GM12865 (cell line): ENCODE measurements at regions not wholly inside any gene's neighbourhood (a gene's known extent, or its start where the extent isn't known, plus 50 kb on each side); places are given as distances from the start of the nearest gene placed in this dataset.
A peak's percentile ranks its signal among the peaks of the same experiment; 100 is the strongest.

ENCODE experiments used
- DNase-seq: peaks from one replicate; pipeline ENCODE4 v3.0.0; 2010; ENCODE audit warnings: low read depth
- H3K4me3 ChIP-seq: 2 replicates; pipeline ENCODE4 v1.5.1; 2011; ENCODE audit warnings: mild to moderate bottlenecking, low read depth, low read length, control low read depth
- TF ChIP-seq, protein P1 (sequence below): IDR thresholded peaks from 2 replicates; pipeline ENCODE4 v1.5.1; 2011; ENCODE audit warnings: low read length, control low read depth, low read depth, inconsistent platforms; ENCODE audit not compliant: insufficient read depth; ENCODE audit errors: missing control alignments

DNA sequence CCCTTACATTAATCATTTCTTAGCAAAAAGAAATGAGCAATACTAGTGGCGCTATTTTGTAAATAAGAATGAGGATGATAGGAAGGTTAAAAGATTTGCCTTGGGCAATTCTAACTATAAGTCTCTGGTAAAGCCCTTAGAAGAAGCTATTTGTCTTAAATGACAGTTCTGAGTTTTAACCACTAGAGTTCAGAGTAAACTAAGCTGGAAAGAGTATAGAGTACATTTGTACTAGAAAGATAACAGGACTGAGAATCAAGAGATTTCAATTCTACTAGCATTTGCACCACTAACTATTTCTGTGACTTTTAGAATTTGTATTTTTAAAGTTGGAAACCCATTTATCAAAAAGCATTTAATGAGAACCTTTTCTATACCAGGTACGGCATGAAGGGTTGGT, 750.3 kb downstream of the OLFM4 start:
- no peak overlapping the region for H3K4me3 ChIP-seq
- TF ChIP-seq, protein P1, sequence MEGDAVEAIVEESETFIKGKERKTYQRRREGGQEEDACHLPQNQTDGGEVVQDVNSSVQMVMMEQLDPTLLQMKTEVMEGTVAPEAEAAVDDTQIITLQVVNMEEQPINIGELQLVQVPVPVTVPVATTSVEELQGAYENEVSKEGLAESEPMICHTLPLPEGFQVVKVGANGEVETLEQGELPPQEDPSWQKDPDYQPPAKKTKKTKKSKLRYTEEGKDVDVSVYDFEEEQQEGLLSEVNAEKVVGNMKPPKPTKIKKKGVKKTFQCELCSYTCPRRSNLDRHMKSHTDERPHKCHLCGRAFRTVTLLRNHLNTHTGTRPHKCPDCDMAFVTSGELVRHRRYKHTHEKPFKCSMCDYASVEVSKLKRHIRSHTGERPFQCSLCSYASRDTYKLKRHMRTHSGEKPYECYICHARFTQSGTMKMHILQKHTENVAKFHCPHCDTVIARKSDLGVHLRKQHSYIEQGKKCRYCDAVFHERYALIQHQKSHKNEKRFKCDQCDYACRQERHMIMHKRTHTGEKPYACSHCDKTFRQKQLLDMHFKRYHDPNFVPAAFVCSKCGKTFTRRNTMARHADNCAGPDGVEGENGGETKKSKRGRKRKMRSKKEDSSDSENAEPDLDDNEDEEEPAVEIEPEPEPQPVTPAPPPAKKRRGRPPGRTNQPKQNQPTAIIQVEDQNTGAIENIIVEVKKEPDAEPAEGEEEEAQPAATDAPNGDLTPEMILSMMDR: no peak
- no peak for DNase-seq

DNA sequence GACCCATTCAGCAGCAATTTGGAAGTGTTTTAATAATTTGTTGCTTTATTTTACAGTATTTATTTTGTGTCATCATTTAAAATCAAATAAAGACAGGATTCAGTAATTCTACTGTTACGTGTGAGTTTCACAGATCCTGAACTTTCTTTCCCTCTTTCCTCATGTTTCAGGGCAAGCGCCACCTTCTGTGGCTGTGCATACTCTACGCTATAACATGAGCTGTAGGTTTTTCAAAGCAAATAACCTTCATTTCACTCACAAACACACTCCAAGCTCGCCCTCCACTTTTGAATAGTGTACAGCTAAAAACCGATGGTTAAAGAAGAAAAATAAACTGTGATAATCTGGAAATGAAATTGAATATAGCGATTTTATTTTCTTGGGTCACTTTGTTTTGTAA, 753.3 kb downstream of the OLFM4 start:
- H3K4me3 ChIP-seq: no peak overlapping the region
- no peak for DNase-seq

DNA sequence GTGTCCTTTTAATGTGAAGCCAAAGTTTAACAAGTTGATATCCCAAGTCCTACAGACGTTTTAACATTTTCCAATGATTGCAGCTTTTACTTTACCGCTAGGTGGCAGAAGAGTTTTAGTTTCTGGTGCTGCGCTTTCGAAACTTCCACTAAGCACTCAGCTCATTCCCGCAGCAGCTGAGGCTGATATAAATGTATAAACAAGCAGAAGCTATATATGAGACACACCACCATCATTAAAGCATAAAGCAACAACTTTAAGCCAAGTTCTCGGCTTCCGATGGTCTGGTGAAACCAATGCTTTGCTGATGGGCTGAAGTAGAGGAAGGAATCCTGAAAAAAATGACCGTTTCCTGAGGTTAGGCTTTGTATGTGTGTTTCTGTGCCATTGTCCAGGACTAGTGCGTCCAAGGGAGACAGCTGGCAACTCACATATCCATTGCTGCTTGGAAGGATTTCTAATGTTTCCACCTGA, 753.9 kb downstream of the OLFM4 start:
- TF ChIP-seq, protein P1: peak; percentile 65
- H3K4me3 ChIP-seq: no peak overlapping the region
- DNase-seq: peak; percentile 35

More for the DNA sequence above, 753.3 kb downstream of the OLFM4 start:
- TF ChIP-seq, protein P1: no peak

DNA sequence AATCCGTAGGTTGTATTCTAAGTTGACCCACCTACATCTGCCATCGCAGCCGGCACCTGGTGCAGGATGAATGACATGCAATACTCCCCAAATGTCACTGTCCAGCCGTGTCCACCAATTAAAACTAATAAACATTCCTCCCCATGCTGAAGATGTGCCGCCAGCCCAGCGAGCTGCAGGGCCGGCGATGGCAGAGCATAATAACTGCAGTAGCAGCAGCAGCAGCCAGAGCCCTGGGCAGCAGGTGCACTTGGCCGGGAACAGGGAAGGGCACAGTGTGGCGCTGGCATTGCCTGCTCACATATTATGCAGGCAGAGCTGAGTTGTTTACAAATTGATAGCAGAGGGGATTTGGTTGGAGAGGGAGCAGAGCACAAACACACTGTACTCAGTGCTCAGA, 754.9 kb downstream of the OLFM4 start:
- TF ChIP-seq, protein P1: no peak
- DNase-seq: no peak
- H3K4me3 ChIP-seq: no peak overlapping the region

DNA sequence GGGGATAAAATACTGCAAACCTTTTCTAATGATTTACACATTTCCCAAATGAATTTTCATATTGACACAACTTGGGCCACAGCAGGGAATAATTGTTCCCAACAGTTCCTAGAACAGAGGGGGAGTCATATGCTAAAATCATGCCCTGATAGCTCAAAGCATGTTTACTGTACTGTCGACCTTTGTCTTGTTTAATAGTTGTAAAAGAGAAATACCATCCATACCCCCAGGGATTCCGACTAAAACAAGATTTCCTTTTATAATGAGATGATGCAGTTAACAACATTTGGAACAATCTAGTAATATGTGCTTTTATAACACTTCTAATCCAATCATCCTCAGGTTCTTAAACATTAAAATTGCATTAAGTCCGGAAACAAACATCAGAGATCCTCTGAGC, 759.7 kb downstream of the OLFM4 start:
- DNase-seq: no peak
- TF ChIP-seq, protein P1: no peak
- no peak overlapping the region for H3K4me3 ChIP-seq

DNA sequence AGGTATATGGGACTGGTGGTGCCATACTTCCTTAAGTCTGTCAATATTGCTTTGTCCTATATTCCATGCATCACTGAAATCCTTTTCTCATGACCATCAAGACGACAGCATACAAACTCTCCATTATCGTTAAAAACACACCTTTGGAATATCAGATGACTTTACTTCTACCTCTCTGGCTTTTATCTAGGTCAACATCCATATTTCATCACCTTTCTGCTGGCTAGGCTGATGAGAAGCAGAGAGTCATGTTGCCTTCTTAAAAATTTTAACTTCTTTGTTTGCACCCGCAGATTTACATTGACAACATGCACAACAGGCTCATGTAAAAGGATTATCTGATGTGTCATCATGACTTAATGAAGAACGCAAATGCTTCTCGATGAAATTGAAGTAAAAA, 771.4 kb downstream of the OLFM4 start:
- no peak for DNase-seq
- no peak overlapping the region for H3K4me3 ChIP-seq
- TF ChIP-seq, protein P1: no peak

DNA sequence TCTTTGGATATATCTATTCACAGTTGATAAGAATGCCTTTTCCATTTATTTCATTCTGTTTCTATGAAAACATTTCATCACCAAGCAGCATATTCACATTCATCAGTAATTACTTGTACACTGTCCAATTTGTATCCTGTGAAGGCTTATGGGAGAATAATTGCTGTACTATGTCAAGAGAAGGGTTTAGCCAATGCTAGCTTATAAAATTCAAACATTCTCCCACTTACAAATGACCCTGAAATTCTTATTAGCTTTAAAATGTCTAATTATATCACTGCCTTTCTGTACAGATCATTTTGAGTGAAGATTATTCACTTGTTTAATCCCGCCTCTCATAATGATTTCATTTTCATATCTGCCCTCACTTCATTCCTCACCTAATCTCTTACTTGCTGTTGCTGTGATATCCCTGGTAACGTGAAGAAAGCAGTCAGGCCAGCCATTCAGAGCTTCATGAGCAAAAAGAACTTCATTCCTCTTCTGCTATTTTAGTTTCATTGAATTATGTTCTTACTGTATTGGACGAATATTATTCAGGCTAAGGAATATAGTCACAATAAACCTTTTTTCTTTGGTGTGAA, 778.7 kb downstream of the OLFM4 start:
- H3K4me3 ChIP-seq: no peak overlapping the region
- no peak for DNase-seq
- TF ChIP-seq, protein P1: no peak
